ENCODE measurements at regions not wholly inside any gene's neighbourhood (a gene's known extent, or its start where the extent isn't known, plus 50 kb on each side); places are given as distances from the start of the nearest gene placed in this dataset.

DNA sequence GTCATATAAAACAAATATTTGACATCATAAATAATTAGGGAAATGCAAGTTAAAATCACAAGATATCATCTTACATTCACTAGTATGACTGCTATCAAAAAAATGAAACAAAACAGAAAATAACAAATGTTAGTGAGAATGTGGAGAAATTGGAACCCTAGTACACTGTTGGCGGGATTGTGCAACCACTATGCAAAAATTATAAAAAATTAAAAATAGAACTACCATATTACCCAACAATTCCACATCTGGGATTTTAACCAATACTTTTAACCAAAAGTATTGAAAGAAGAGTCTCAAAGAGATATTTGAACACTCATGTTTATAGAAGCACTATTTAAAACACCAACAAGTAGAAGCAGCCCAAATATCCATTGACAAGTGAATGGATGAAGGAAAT lies 797.2 kb upstream of the ADAMTS5 start:
- peaks cover 6% of the 10 kb centered on the region for H3K4me1 ChIP-seq
- no peaks in the 10 kb centered on the region for H3K36me3 ChIP-seq (ENCODE audit: insufficient read depth in 1 of 2, low read depth in 1 of 2)
- H3K4me3 ChIP-seq = no peak overlapping the region
- intact Hi-C loops (cut with DNase I) = loop anchor here in 1 of 2 donors (5.0 kb wide), 1 partner anchor 573 kb away; no protein-coding TSS in a partner anchor
- TF ChIP-seq, protein P1, sequence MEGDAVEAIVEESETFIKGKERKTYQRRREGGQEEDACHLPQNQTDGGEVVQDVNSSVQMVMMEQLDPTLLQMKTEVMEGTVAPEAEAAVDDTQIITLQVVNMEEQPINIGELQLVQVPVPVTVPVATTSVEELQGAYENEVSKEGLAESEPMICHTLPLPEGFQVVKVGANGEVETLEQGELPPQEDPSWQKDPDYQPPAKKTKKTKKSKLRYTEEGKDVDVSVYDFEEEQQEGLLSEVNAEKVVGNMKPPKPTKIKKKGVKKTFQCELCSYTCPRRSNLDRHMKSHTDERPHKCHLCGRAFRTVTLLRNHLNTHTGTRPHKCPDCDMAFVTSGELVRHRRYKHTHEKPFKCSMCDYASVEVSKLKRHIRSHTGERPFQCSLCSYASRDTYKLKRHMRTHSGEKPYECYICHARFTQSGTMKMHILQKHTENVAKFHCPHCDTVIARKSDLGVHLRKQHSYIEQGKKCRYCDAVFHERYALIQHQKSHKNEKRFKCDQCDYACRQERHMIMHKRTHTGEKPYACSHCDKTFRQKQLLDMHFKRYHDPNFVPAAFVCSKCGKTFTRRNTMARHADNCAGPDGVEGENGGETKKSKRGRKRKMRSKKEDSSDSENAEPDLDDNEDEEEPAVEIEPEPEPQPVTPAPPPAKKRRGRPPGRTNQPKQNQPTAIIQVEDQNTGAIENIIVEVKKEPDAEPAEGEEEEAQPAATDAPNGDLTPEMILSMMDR (IDR thresholded peaks at IDR 0.05) = no peak
- ATAC-seq (no peak), DNase-seq (no peak)
- H3K27ac ChIP-seq = no peak overlapping the region
- H3K9me3 ChIP-seq = no peaks in the 10 kb centered on the region
- no peaks in the 10 kb centered on the region for H3K27me3 ChIP-seq (ENCODE audit: insufficient read depth in 3 of 3, low read length in 2 of 3)
- 52 to 91% (median 91%) methylated on average over 1 of the region's 1 CpG for WGBS, 3 donors

DNA sequence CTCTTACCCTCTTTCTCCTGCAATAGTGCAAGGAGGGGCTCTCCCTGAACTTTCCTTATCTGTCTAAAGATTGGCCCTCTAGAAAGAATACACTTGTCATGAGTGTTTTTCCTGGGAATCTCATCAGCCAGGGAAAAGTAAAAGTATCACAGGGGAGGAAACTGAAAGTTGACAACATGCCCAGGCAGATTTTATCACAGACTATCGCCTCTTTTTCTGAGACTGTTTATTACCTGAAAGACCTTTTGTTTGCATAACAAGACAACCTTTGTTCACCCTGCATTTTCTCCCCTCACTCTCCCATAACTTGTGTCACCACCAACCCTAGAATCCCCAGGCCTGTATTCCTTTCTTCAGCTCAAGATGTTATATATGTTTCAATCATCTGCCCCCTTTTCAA lies 794.7 kb upstream of the ADAMTS5 start:
- Histone ChIP-seq H3K4me3 (no peak overlapping the region), H3K36me3 (ENCODE audit: insufficient read depth in 1 of 2, low read depth in 1 of 2) (no peaks in the 10 kb centered on the region), H3K27ac (no peak overlapping the region), H3K27me3 (ENCODE audit: insufficient read depth in 3 of 3, low read length in 2 of 3) (no peaks in the 10 kb centered on the region), H3K4me1 (peaks cover 6% of the 10 kb centered on the region), H3K9me3 (no peaks in the 10 kb centered on the region)
- 41 to 50% (median 50%) methylated on average over 1 of the region's 1 CpG for WGBS, 3 donors
- no peak for DNase-seq
- TF ChIP-seq, protein P1 (IDR thresholded peaks at IDR 0.05) = no peak
- intact Hi-C loops (cut with DNase I) = loop anchor here in 1 of 2 donors (5.0 kb wide), 1 partner anchor 576 kb away; no protein-coding TSS in a partner anchor
- ATAC-seq = no peak

DNA sequence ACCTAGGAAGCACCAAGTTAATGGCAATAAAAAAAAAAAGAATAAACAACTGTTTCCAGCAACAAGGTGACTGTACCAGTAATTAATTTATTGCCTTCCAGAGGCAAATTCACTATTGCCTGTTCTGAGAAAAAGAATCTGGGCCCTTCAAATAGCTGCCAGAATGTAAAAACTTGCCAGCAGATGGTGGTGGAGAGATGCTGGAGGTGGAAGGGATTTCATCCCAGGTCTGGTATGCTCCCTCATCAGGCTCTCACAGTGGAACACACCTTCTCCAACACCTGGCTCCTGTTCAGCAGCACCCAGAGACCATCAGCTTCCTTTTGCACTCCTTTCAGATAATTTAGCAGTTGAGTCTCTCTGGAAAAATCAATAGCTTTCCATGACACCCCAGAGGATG lies 792.9 kb upstream of the ADAMTS5 start:
- TF ChIP-seq, protein P1 (IDR thresholded peaks at IDR 0.05) = no peak
- no peak overlapping the region for H3K4me3 ChIP-seq
- no peaks in the 10 kb centered on the region for H3K9me3 ChIP-seq
- peaks cover 6% of the 10 kb centered on the region for H3K4me1 ChIP-seq
- no peaks in the 10 kb centered on the region for H3K27me3 ChIP-seq (ENCODE audit: insufficient read depth in 3 of 3, low read length in 2 of 3)
- no peak for DNase-seq
- no peaks in the 10 kb centered on the region for H3K36me3 ChIP-seq (ENCODE audit: insufficient read depth in 1 of 2, low read depth in 1 of 2)
- no peak overlapping the region for H3K27ac ChIP-seq
- ATAC-seq = no peak
- intact Hi-C loops (cut with DNase I) = loop anchor here in 1 of 2 donors (5.0 kb wide), 1 partner anchor 577 kb away; no protein-coding TSS in a partner anchor

DNA sequence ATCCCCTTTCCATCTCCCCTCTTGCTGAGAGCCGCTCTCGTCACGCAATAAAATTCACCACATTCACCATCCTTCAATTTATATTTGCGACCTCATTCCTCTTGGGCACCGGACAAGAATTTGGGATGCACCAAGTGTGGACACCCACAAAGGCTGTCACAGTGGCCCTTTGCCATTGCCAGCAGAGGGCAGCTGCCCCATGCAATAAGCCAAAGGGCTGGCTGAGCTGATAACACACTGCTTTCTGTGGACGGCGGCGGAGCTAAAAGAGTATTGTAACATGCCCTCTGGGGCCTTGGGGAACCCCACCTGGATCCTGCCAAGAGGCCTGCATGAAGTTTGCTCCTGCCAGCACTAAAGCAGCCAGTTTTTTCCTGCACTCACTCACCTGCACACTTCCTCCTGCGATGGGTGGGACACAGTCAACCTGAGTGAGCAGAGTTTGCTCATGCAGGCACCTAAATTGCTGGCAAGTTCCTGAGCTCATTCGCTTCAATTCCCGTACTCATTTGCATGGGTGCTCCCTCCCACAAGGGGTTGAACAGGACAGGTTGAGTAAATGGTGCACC lies 792.3 kb upstream of the ADAMTS5 start:
- no peak overlapping the region for H3K27ac ChIP-seq

More for the DNA sequence above, 792.3 kb upstream of the ADAMTS5 start:
- 79 to 82% (median 80%) methylated on average over 11 of the region's 11 CpGs for WGBS, 3 donors
- Histone ChIP-seq H3K36me3 (ENCODE audit: insufficient read depth in 1 of 2, low read depth in 1 of 2) (no peaks in the 10 kb centered on the region), H3K4me1 (peaks cover 6% of the 10 kb centered on the region), H3K4me3 (no peak overlapping the region), H3K9me3 (no peaks in the 10 kb centered on the region), H3K27me3 (ENCODE audit: insufficient read depth in 3 of 3, low read length in 2 of 3) (no peaks in the 10 kb centered on the region)
- TF ChIP-seq, protein P1 (IDR thresholded peaks at IDR 0.05) = peak; percentile 55
- no peak for DNase-seq
- intact Hi-C loops (cut with DNase I) = no loop called here
- ATAC-seq = peak in 3 of 4 donors; percentile 61 to 65 (median 62)

All from psoas muscle (tissue), 7 donors.